ENCODE measurements at regions not wholly inside any gene's neighbourhood (a gene's known extent, or its start where the extent isn't known, plus 50 kb on each side); places are given as distances from the start of the nearest gene placed in this dataset.

DNA sequence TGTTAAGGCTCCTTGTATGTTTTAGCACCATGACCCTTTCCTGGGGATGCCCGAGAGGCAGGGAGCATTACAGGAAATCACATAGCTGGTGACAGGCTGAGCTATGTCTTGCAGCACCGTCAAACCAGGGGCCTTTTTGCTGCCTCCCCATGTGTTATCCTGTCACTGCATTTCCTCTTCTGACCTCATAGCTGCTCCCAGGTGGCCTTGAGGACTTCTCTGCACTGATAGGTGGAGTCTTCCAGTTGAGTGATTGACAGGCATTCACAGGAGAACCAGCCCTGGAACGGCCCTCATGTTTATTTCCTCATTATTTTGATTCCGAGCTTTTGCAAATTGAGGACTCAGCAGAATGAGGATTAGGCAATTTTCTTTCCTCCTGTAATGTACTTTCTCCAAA lies 349.6 kb downstream of the HAPSTR1 start:
- H3K4me3 ChIP-seq (ENCODE audit: low read depth, low read length), result no peak overlapping the region
- DNase-seq (ENCODE audit: low read depth), result no peak
- TF ChIP-seq CTCF (IDR thresholded peaks at IDR 0.05; ENCODE audit: insufficient read depth, low read length), result no peak

- TF ChIP-seq CTCF (IDR thresholded peaks at IDR 0.05; ENCODE audit: insufficient read depth, low read length), result no peak
- no peak for DNase-seq (ENCODE audit: low read depth)
- H3K4me3 ChIP-seq (ENCODE audit: low read depth, low read length), result no peak overlapping the region
Observed at GRCh38 chr16:9443864-9444263, 352.4 kb downstream of the HAPSTR1 start.

DNA sequence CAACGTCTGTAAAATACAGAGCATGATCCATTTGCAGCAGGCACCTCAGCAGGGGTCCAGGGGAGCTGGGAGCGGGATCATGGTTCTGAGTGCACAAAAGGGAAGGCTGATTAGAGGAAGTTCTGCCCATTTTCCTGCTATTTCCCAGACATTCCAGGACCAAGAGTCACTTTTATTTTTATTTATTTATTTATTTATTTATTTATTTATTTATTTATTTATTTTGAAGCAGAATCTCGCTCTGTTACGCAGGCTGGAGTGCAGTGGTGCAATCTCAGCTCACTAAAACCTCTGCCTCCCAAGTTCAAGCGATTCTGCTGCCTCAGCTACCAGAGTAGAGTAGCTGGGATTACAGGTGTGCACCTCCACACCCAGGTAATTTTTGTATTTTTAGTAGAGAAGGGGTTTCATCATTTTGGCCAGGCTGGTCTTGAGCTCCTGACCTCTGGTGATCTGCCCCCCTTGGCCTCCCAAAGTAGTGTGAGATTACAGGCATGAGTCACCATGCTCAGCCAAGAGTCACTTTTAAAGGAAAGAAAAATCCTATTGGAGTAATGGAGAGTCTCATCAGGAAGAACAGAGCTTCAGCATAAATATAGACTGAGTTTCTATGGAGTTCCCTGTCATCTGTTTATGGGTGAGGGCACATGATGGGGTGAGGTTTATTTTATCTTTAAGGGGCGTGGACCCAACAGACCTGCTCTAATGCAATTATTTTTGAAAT lies 355.2 kb downstream of the HAPSTR1 start:
- TF ChIP-seq CTCF (IDR thresholded peaks at IDR 0.05; ENCODE audit: insufficient read depth, low read length), result no peak
- no peak overlapping the region for H3K4me3 ChIP-seq (ENCODE audit: low read depth, low read length)
- no peak for DNase-seq (ENCODE audit: low read depth)

GRCh38 chr16:9447195-9447551 lies 355.7 kb downstream of the HAPSTR1 start:
- no peak for DNase-seq (ENCODE audit: low read depth)
- TF ChIP-seq CTCF (IDR thresholded peaks at IDR 0.05; ENCODE audit: insufficient read depth, low read length), result no peak
- H3K4me3 ChIP-seq (ENCODE audit: low read depth, low read length), result no peak overlapping the region

DNA sequence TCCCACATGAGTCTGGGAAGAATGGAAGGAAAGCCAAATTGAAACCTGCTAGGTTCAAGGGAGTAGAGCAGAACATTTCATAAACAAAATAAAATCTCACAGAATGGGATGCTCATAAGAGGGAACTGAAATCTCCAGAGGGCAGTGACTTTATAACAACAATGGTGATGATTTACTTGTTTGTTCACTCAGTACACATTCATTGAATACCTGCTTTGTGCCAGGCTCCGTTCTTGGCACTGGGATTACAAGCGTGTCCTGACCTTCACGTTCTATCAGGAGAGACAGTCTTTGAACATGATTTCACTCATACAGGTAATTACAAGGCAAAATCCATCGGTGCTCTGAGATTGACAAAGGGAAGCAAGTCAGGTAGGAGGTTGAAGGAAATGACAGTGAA lies 356.3 kb downstream of the HAPSTR1 start:
- no peak overlapping the region for H3K4me3 ChIP-seq (ENCODE audit: low read depth, low read length)
- TF ChIP-seq CTCF (IDR thresholded peaks at IDR 0.05; ENCODE audit: insufficient read depth, low read length), result no peak
- no peak for DNase-seq (ENCODE audit: low read depth)

GRCh38 chr16:9449597-9449996 lies 358.2 kb downstream of the HAPSTR1 start:
- no peak for TF ChIP-seq CTCF (IDR thresholded peaks at IDR 0.05; ENCODE audit: insufficient read depth, low read length)
- DNase-seq (ENCODE audit: low read depth), result no peak
- H3K4me3 ChIP-seq (ENCODE audit: low read depth, low read length), result no peak overlapping the region

DNA sequence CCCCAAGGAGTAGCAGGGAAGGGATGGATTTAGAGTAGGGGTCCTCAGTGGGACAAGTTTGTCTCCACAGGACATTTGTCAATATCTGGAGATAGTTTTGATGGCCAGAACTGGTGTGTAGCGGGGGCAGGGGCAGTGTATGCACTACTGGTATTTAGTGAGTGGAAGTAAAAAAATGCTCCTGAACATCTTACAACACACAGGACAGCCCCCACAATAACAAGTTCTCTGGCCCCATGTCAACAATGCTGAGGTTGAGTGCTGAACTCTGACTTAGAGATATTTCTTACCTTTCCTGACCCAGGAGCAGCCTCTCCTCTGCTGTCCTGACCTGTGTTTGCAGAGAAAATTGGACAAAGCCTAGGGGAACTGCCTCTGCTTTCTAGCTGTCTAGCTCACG lies 365.8 kb downstream of the HAPSTR1 start:
- H3K4me3 ChIP-seq (ENCODE audit: low read depth, low read length), result no peak overlapping the region
- no peak for TF ChIP-seq CTCF (IDR thresholded peaks at IDR 0.05; ENCODE audit: insufficient read depth, low read length)
- no peak for DNase-seq (ENCODE audit: low read depth)

Measured in fibroblast of the aortic adventitia (primary cell).